GM08714 (cell line): ENCODE measurements at regions not wholly inside any gene's neighbourhood (a gene's known extent, or its start where the extent isn't known, plus 50 kb on each side); places are given as distances from the start of the nearest gene placed in this dataset.

Experiments
- H3K4me3 ChIP-seq: fragments of 200-500 bp; sonication (Bioruptor generic); 2 replicates; pipeline ENCODE4 v1.5.1; 2014; ENCODE audit warnings: mild to moderate bottlenecking, low read length, inconsistent platforms
- ZNF274 ChIP-seq: IDR thresholded peaks from 2 replicates; pipeline ENCODE4 v1.6.1; 2012; ENCODE audit warnings: mild to moderate bottlenecking, low read depth, low read length

- TF ChIP-seq ZNF274, result no peak
Observed at GRCh38 chr14:87133073-87133801, 859.7 kb downstream of the GALC start.

GRCh38 chr14:87131879-87132278, 861.1 kb downstream of the GALC start:
- no peak for TF ChIP-seq ZNF274

More at GRCh38 chr14:87133073-87133801, 859.7 kb downstream of the GALC start:
- H3K4me3 ChIP-seq, result no peak overlapping the region

GRCh38 chr14:87122166-87122565, 870.8 kb downstream of the GALC start:
- no peak overlapping the region for H3K4me3 ChIP-seq
- TF ChIP-seq ZNF274, result no peak

More at GRCh38 chr14:87131879-87132278, 861.1 kb downstream of the GALC start:
- no peak overlapping the region for H3K4me3 ChIP-seq

- no peak for TF ChIP-seq ZNF274
Observed at GRCh38 chr14:87121716-87122115, 871.3 kb downstream of the GALC start.

GRCh38 chr14:87115234-87115633, 877.7 kb downstream of the GALC start:
- TF ChIP-seq ZNF274, result no peak
- no peak overlapping the region for H3K4me3 ChIP-seq

More at GRCh38 chr14:87121716-87122115, 871.3 kb downstream of the GALC start:
- no peak overlapping the region for H3K4me3 ChIP-seq

GRCh38 chr14:87113286-87113685, 879.7 kb downstream of the GALC start:
- no peak overlapping the region for H3K4me3 ChIP-seq
- no peak for TF ChIP-seq ZNF274

- TF ChIP-seq ZNF274, result no peak
- no peak overlapping the region for H3K4me3 ChIP-seq
Observed at GRCh38 chr14:87111741-87112140, 881.2 kb downstream of the GALC start.

GRCh38 chr14:87111126-87111525, 881.9 kb downstream of the GALC start:
- H3K4me3 ChIP-seq, result no peak overlapping the region
- TF ChIP-seq ZNF274, result no peak

GRCh38 chr14:87109271-87109670, 883.7 kb downstream of the GALC start:
- H3K4me3 ChIP-seq, result no peak overlapping the region
- TF ChIP-seq ZNF274, result no peak

GRCh38 chr14:87108726-87109125, 884.3 kb downstream of the GALC start:
- no peak overlapping the region for H3K4me3 ChIP-seq

GRCh38 chr14:87102811-87103378, 890.1 kb downstream of the GALC start:
- no peak overlapping the region for H3K4me3 ChIP-seq
- no peak for TF ChIP-seq ZNF274

More at GRCh38 chr14:87108726-87109125, 884.3 kb downstream of the GALC start:
- TF ChIP-seq ZNF274, result no peak

- no peak overlapping the region for H3K4me3 ChIP-seq
- no peak for TF ChIP-seq ZNF274
Observed at GRCh38 chr14:87097015-87097414, 896.0 kb downstream of the GALC start.

GRCh38 chr14:87094913-87095312, 898.1 kb downstream of the GALC start:
- TF ChIP-seq ZNF274, result no peak

GRCh38 chr14:87088588-87088987, 904.4 kb downstream of the GALC start:
- H3K4me3 ChIP-seq, result no peak overlapping the region
- no peak for TF ChIP-seq ZNF274

More at GRCh38 chr14:87094913-87095312, 898.1 kb downstream of the GALC start:
- no peak overlapping the region for H3K4me3 ChIP-seq

- H3K4me3 ChIP-seq, result no peak overlapping the region
- TF ChIP-seq ZNF274, result no peak
Observed at GRCh38 chr14:87087881-87088280, 905.1 kb downstream of the GALC start.
